Cardiac fibroblast (primary cell): ENCODE measurements at regions not wholly inside any gene's neighbourhood (a gene's known extent, or its start where the extent isn't known, plus 50 kb on each side); places are given as distances from the start of the nearest gene placed in this dataset.
"Not testable (repeated sequence)": the region's sequence is repeated elsewhere in the genome, so short reads cannot be mapped to it uniquely, and the experiment has no call there.

ENCODE experiments used
- DNase-seq, 2 donors: peaks; one replicate each; pipeline versions ENCODE4 v3.0.0 to v3.0.0-alpha.2; 2010; ENCODE audit warnings: low read depth in 2 of 2
- H3K4me3 ChIP-seq, 2 donors: replicated peaks in 1 of 2; 1 replicate in 1 of 2; 2 replicates in 1 of 2; pipeline ENCODE4 v1.5.1; 2011; ENCODE audit warnings: low read depth in 2 of 2, low read length in 2 of 2, mild to moderate bottlenecking in 2 of 2, moderate library complexity in 1 of 2
- TF ChIP-seq, protein P1 (sequence below): IDR thresholded peaks from one replicate; pipeline ENCODE4 v1.5.1; 2011; ENCODE audit warnings: low read depth, mild to moderate bottlenecking, low read length, inconsistent platforms

DNA sequence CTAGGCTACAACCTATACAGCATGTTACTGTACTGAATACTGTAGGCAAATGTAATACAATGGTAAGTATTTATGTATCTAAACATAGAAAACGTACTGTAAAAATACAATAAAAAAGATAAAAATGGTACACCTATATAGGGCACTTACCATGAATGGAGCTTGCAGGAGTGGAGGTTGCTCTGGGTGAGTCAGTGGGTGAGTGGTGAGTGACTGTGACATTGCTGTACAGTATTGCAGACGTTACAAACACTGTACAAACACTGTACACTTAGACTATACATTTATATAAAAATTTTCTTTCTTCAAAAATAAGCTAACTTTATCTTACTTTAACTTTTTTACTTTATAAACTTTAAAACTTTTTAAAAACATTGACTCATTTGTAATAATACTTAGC, 190.3 kb upstream of the NR3C2 start:
- no peak for DNase-seq
- TF ChIP-seq, protein P1, sequence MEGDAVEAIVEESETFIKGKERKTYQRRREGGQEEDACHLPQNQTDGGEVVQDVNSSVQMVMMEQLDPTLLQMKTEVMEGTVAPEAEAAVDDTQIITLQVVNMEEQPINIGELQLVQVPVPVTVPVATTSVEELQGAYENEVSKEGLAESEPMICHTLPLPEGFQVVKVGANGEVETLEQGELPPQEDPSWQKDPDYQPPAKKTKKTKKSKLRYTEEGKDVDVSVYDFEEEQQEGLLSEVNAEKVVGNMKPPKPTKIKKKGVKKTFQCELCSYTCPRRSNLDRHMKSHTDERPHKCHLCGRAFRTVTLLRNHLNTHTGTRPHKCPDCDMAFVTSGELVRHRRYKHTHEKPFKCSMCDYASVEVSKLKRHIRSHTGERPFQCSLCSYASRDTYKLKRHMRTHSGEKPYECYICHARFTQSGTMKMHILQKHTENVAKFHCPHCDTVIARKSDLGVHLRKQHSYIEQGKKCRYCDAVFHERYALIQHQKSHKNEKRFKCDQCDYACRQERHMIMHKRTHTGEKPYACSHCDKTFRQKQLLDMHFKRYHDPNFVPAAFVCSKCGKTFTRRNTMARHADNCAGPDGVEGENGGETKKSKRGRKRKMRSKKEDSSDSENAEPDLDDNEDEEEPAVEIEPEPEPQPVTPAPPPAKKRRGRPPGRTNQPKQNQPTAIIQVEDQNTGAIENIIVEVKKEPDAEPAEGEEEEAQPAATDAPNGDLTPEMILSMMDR, result no peak
- H3K4me3 ChIP-seq, result no peak overlapping the region

DNA sequence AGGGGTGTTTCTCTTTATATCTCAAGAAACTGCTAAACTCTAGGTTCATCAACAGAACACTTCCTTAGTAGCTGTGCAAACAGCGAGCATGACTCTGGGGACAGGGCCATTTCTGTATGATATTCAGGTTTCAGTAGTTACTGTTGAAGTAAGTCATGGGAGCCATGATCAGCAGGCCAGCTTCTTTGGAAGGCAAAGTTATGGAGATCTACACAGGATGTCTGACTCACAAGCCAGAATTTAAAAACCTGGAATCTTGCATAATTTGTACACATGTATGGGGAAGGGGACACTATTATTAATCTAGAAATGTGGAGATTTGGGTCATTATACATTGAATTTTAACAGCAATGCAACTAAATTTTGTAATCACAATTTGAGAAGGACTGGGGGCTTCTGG, 187.8 kb upstream of the NR3C2 start:
- DNase-seq, result no peak
- no peak overlapping the region for H3K4me3 ChIP-seq
- TF ChIP-seq, protein P1, result no peak

DNA sequence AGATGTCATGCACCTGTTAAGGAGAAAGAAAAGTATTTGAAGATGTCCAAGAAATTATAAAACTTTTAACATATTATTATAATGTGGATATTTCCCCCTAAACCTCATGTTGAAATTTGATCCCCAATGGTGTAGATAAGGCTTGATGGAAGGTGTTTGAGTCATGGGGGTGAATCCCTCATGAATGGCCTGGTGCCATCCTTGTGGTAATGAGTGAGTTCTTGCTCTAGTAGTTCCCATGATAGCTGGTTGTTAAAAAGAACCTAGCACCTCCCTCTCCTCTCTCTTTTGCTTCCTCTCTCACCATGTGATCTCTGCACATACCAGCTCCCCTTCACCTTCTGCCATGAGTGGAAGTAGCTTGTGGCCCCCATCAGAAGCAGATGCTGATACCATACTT, 176.6 kb upstream of the NR3C2 start:
- DNase-seq, result peak in 1 of 2 donors; percentile 8

DNA sequence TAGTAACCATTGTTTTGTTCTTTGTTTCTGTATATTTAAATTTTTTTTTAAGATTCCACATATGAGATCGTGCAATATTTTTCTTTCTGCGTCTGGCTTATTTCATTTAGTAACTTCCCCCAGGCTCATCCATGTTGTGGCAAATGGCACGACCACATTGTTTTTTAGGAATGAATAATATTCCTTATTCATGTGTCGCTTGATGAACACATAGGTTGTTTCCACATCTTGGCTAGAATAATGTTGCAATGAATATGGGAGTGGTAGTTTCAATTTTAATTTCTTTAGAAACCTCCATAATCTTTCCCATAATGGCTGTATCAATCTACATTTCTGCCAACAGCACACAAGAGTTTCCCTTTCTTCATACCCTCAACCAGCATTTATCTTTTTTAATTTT, 166.8 kb upstream of the NR3C2 start:
- H3K4me3 ChIP-seq, result no peak overlapping the region

More for the DNA sequence above, 176.6 kb upstream of the NR3C2 start:
- H3K4me3 ChIP-seq, result no peak overlapping the region
- TF ChIP-seq, protein P1, result no peak

DNA sequence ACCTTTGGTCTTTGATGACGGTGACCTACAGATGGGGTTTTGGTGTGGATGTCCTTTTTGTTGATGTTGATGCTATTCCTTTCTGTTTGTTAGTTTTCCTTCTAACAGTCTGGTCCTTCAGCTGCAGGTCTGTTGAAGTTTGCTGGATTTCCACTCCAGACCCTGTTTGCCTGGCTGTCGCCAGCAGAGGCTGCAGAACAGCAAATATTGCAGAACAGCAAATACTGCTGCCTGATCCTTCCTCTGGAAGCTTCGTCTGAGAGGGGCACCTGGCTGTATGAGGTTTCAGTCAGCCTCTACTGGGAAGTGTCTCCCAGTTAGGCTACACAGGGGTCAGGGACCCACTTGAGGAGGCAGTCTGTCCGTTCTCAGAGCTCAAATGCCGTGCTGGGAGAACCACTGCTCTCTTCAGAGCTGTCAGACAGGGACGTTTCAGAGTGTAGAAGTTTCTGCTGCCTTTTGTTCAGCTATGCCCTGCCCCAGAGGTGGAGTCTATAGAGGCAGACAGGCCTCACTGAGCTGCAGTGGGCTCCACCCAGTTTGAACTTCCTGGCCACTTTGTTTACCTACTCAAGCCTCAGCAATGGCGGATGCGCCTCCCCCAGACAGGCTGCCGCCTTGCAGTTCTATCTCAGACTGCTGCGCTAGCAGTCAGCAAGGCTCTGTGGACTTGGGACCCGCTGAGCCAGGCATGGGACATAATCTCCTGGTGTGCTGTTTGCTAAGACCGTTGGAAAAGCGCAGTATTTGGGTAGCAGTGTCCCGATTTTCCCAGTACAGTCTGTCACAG, 156.4 kb upstream of the NR3C2 start:
- not testable (repeated sequence) for H3K4me3 ChIP-seq, DNase-seq

More for the DNA sequence above, 166.8 kb upstream of the NR3C2 start:
- DNase-seq, result no peak
- TF ChIP-seq, protein P1, result no peak

DNA sequence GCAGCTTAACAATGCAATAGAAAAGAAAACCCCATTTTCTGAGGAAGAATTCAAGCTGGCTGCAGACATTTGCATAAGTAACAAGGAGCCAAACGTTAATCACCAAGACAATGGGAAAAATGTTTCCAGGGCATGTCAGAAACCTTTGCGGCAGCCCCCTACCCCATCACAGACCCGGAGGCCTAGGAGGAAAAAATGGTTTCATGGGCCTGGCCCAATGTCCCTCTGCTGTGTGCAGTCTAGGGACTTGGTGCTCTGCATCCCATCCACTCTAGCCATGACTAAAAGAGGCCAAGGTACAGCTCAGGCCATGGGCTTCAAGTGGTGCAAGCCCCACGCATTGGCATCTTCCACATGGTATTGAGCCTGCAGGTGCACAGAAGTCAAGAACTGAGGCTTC, 147.0 kb upstream of the NR3C2 start:
- H3K4me3 ChIP-seq, result no peak overlapping the region
- no peak for DNase-seq
- TF ChIP-seq, protein P1, result no peak

DNA sequence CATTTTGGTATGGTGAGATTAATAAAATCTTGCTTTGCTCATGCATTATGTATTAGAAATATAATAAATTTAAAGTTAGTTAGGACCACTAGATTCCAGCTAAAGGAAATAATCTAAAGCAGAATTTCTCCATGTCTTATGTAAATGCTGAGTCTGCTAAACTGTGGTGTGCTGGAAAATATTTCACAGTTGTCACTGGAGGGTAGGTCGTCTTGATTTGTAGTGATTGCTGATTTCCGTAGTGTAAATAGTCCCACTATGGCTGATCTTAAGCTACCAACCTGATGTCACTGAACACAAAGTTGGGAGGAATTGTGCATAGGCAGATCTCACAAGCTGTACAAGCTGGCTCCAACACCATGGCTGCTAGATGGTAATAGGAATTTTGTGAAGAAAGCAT, 133.4 kb upstream of the NR3C2 start:
- DNase-seq, result no peak
- no peak overlapping the region for H3K4me3 ChIP-seq
- TF ChIP-seq, protein P1, result no peak
